UCSD-AML1 (cell line): ENCODE measurements at regions not wholly inside any gene's neighbourhood (a gene's known extent, or its start where the extent isn't known, plus 50 kb on each side); places are given as distances from the start of the nearest gene placed in this dataset.

Source experiments
- DNase-seq: peaks from one replicate; lab custom pipeline; 2025; ENCODE audit not compliant: unreplicated experiment; lab: John Stamatoyannopoulos, UW

- DNase-seq, result no peak
Measured at GRCh38 chr6:19781269-19781668, 55.9 kb upstream of the ID4 start.

DNA sequence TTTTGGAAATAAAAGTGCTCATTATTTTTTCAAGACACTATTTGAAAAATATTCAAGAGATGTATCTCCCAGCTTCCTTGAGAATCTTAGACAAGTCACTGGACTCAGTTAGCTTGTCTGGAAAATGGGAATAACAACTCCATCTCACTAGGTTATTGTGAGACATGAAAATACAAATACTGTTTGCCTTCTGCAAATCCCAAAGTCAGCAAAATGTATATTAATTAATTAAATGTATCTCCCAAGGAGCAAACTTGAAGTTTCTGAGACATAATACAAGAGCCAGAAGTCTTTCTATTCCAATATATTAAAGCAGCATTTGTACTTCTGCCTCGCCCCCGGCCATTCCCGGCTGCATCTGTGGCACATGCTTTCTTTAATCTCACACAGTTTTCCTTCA lies 54.6 kb upstream of the ID4 start:
- no peak for DNase-seq
